GM12874 (cell line): ENCODE measurements at regions not wholly inside any gene's neighbourhood (a gene's known extent, or its start where the extent isn't known, plus 50 kb on each side); places are given as distances from the start of the nearest gene placed in this dataset.

ENCODE experiments used
- TF ChIP-seq, protein P1 (sequence below): IDR thresholded peaks from 2 replicates; pipeline ENCODE4 v1.5.1; 2011; ENCODE audit warnings: low read depth, mild to moderate bottlenecking, control low read depth, low read length, moderate library complexity; ENCODE audit not compliant: insufficient read depth

DNA sequence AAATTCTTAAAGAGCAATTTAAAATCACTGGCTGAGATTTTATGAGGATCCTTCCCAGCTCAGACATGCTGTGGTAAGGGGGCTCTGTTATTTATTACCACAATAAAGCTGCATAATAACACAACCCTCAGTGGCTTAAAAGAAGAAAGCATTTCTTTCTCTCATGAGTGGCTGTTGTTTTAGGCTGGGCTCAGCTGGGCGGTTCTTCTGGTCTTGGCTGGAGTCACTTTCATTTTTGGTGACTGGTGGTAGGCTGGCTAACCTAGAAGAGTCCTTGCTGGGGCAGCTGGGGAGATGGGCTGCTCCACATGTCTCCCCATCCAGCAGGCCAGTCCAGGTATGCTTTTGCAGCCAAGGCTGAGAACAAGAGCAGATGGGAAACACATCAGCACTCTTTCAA, 113.0 kb upstream of the MSX1 start:
- TF ChIP-seq, protein P1, sequence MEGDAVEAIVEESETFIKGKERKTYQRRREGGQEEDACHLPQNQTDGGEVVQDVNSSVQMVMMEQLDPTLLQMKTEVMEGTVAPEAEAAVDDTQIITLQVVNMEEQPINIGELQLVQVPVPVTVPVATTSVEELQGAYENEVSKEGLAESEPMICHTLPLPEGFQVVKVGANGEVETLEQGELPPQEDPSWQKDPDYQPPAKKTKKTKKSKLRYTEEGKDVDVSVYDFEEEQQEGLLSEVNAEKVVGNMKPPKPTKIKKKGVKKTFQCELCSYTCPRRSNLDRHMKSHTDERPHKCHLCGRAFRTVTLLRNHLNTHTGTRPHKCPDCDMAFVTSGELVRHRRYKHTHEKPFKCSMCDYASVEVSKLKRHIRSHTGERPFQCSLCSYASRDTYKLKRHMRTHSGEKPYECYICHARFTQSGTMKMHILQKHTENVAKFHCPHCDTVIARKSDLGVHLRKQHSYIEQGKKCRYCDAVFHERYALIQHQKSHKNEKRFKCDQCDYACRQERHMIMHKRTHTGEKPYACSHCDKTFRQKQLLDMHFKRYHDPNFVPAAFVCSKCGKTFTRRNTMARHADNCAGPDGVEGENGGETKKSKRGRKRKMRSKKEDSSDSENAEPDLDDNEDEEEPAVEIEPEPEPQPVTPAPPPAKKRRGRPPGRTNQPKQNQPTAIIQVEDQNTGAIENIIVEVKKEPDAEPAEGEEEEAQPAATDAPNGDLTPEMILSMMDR, result no peak

DNA sequence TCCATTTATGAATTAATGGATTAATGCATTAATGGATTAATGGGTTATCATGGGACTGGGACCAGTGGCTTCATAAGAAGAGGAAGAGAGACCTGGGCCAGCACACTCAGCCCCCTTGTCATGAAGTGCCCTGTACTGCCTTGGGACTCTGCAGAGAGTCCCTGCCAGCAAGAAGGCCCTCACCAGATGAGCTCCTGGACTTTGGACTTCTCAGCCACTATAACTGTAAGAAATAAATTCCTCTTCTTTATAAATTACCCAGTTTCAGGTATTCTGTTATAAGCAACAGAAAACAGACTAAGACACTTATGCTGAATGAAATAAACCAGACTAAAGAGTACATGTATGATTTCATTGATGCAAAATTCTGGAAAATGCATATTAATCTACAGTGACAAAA, 119.4 kb upstream of the MSX1 start:
- TF ChIP-seq, protein P1, result no peak

DNA sequence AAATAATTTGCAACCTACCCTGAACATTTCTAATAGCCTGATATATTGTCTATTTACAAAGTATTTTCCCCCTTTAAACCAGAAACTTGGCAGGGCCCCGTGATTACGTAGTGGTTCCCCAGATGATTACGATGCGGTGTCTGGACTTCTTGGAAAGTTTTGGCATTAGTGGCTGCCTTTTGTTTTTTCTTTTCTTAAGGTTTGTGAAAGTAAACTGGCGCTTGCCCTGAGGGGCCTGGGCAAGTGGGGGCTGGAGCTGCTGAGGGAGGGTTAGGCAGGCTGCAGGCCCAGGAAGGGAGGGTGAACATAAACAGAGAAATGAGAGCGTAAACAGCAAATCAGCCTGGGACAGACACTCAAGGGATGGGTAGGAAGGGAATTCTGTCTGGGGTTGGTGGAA, 123.6 kb upstream of the MSX1 start:
- TF ChIP-seq, protein P1, result no peak

DNA sequence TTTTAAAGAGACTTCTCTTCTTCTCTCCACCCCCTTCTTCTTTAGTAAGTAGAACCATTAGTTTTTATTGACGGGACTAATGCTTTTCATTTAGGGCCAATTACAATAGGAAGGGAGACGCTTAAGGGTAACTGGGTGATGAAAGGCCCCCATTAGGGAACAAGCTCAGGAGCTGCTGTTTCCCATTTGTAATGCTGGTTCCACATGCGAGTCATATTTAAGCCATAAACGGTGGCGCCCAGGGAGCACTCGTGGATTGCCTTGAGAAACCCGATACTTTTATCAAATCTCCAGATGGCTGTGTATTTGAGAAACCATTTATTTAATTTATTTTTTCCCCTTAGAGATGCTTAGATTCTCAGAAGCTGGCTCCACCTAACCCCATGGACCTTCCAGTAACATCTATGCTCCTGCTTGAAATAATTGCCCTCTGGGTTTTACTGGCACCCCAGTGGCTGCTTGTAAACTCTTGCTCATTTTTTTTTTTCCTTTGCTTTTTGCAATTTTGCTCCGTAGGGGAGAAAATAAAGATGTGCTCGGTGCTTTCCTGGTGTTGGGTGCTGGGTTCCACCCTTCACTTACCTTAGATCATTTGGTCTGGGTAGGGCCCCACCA, 124.2 kb upstream of the MSX1 start:
- TF ChIP-seq, protein P1, result no peak

DNA sequence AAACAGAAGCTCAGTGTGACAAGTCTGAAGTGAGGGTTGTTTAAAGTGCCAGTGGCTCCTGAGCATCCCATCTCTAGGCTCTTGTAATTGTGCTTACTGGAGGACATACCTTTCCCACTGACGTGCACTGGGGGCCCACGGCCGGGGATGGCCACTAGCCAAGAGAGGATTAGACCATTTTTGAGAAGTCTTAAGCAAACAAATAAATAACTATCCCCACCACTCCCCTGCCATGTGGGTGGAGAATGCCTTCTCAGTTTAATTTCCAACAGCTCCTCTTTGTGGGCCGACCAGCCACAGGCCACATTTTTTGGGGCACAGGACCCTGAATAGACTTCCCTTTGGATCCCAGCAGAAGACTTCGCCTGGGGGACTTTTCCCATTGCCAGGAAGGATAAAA, 125.0 kb upstream of the MSX1 start:
- TF ChIP-seq, protein P1, result no peak

DNA sequence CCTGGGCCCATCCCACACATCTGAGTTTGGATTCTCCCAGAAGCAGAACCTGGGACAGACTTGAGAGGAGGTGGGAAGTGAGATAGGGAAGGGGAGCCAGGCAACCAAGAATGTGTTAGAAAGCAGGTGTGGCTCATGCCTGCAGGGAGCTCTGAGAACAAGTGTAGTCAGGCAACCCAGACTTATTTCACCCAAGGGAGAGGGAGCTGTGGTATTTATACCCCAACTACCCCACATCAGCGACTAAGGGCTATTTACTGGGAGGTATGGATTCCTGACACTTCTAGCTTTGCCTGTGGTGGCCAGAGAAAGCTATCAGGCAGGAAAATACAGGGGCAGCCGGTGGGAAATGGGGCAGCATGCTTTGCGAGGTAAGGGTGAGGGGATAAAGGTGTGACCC, 125.8 kb upstream of the MSX1 start:
- TF ChIP-seq, protein P1, result no peak

DNA sequence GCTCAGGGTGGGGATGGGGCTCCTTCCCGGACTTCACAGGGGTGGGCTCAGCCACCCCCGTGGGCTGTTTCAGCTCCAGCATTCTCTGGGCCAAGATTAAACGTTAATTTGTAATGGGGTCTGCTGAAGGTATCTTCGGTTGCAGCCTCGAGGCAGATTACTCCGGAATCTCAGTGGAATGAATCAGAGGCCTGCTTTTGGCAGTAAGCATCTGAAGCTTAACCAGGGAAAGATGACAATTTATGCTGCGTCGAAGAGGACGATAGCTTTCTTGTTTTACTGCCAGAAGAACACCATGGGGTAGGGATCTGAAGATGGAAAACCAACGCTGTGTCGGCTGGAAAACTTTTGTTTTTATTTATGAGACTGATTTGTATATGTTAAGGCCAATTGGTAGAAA, 129.2 kb upstream of the MSX1 start:
- TF ChIP-seq, protein P1, result no peak
